GM12878 (cell line): ENCODE measurements at regions not wholly inside any gene's neighbourhood (a gene's known extent, or its start where the extent isn't known, plus 50 kb on each side); places are given as distances from the start of the nearest gene placed in this dataset.

Source experiments
- ATAC-seq: fragments of 200-7000 bp; cut with Tn5 transposase; 3 replicates; pipeline ENCODE4 v1.9.1; 2020; ENCODE audit warnings: mild to moderate bottlenecking, moderate library complexity
- BruUV-seq: library from RNA; stranded (reverse); fragments of 400-500 nt; replicated peaks from 2 replicates; lab custom pipeline; 2021; lab: Mats Ljungman, UMichigan
- CTCF ChIA-PET: fragments of 300-600 bp; sonication (Branson Sonifier 250); formaldehyde crosslinking; extraction: SDS; loops from one replicate; lab custom pipeline; 2021; ENCODE audit warnings: inconsistent platforms; lab: Yijun Ruan, JAX
- POLR2A ChIA-PET: fragments of 350-600 bp; formaldehyde crosslinking; extraction: SDS; loops from one replicate; lab custom pipeline; 2021; ENCODE audit warnings: inconsistent platforms; lab: Charles Lee
- RAD21 ChIA-PET: fragments of 300-600 bp; sonication (Branson Sonifier 250); formaldehyde crosslinking; loops from one replicate; lab custom pipeline; 2023; ENCODE audit warnings: antibody characterized with exemption; ENCODE audit not compliant: unreplicated experiment; lab: Charles Lee
- SMC1A ChIA-PET: fragments of 300-600 bp; sonication (Branson Sonifier 250); formaldehyde crosslinking; loops from one replicate; lab custom pipeline; 2023; ENCODE audit not compliant: unreplicated experiment, uncharacterized antibody; lab: Charles Lee
- DNase-seq: peaks from one replicate; pipeline ENCODE4 v3.0.0-alpha.2; 2011; ENCODE audit warnings: low read depth, low spot score
- FAIRE-seq: peaks from 3 replicates; lab custom pipeline; 2011; peaks lifted over from hg19 to GRCh38; lab: Jason Lieb, UNC
- H2AFZ ChIP-seq: 2 replicates; pipeline ENCODE4 v1.6.0; 2011; ENCODE audit warnings: low read depth, low read length, control low read depth; ENCODE audit not compliant: control insufficient read depth
- H3K27ac ChIP-seq: 2 replicates; pipeline ENCODE4 v1.5.1; 2011; ENCODE audit warnings: control low read depth; ENCODE audit not compliant: control insufficient read depth, insufficient read depth
- H3K27me3 ChIP-seq, 2 experiments: replicated peaks in 1 of 2; 2 replicates each; pipeline versions ENCODE4 v1.6.0 to v1.6.1; 2011; ENCODE audit warnings: low read length in 1 of 2; ENCODE audit not compliant: control insufficient read depth in 2 of 2, insufficient read depth in 2 of 2
- H3K36me3 ChIP-seq, 2 experiments: 2 replicates each; pipeline ENCODE4 v1.5.1; 2011; ENCODE audit warnings: low read length in 1 of 2; ENCODE audit not compliant: control insufficient read depth in 2 of 2, insufficient read depth in 2 of 2
- H3K4me1 ChIP-seq: 2 replicates; pipeline ENCODE4 v1.6.1; 2011; ENCODE audit warnings: mild to moderate bottlenecking, low read length, moderate library complexity, mixed read lengths; ENCODE audit not compliant: control insufficient read depth, insufficient read depth
- H3K4me2 ChIP-seq: 2 replicates; pipeline ENCODE4 v1.6.0; 2011; ENCODE audit warnings: control low read depth; ENCODE audit not compliant: control insufficient read depth, insufficient read depth
- H3K4me3 ChIP-seq: fragments of 200-600 bp; sonication (generic); 2 replicates; pipeline ENCODE4 v1.5.1; 2016
- H3K79me2 ChIP-seq: 2 replicates; pipeline ENCODE4 v1.6.0; 2011; ENCODE audit warnings: low read length; ENCODE audit not compliant: control insufficient read depth, insufficient read depth
- H3K9ac ChIP-seq: 2 replicates; pipeline ENCODE4 v1.8.0; 2011; ENCODE audit warnings: low read length, control low read depth, mixed read lengths; ENCODE audit not compliant: control insufficient read depth, insufficient read depth
- H3K9me3 ChIP-seq: replicated peaks from 3 replicates; pipeline ENCODE4 v1.5.1; 2011; ENCODE audit warnings: mild to moderate bottlenecking, low read length; ENCODE audit not compliant: control insufficient read depth, insufficient read depth
- H4K20me1 ChIP-seq: 2 replicates; pipeline ENCODE4 v1.6.0; 2011; ENCODE audit not compliant: control insufficient read depth, insufficient read depth
- CBFB ChIP-seq: IDR thresholded peaks from 2 replicates; pipeline ENCODE4 v1.6.1; 2016; ENCODE audit warnings: antibody characterized with exemption, low read depth
- EED ChIP-seq: sonication (generic); IDR thresholded peaks from 2 replicates; pipeline ENCODE4 v1.6.1; 2016; ENCODE audit warnings: antibody characterized with exemption, low read depth
- IKZF2 ChIP-seq, 2 experiments: fragments of 450-650 bp; IDR thresholded peaks; 2 replicates each; pipeline ENCODE4 v1.6.1; 2017; ENCODE audit warnings: mild to moderate bottlenecking in 2 of 2, moderate library complexity in 2 of 2
- NR2C2 ChIP-seq: IDR thresholded peaks from 2 replicates; pipeline ENCODE4 v1.6.1; 2011; ENCODE audit warnings: borderline replicate concordance, low read depth; ENCODE audit not compliant: control insufficient read depth, insufficient read length
- SMAD1 ChIP-seq: fragments of 450-650 bp; IDR thresholded peaks from 2 replicates; pipeline ENCODE4 v1.6.1; 2018; ENCODE audit warnings: mild to moderate bottlenecking, low read depth; ENCODE audit not compliant: partially characterized antibody
- SPI1 ChIP-seq: IDR thresholded peaks from 2 replicates; pipeline ENCODE4 v1.6.1; 2011; ENCODE audit warnings: low read depth, mild to moderate bottlenecking, low read length, moderate library complexity, borderline replicate concordance; ENCODE audit not compliant: insufficient read depth
- TCF12 ChIP-seq: IDR thresholded peaks from 2 replicates; pipeline ENCODE4 v1.6.1; 2011; ENCODE audit warnings: low read depth, mild to moderate bottlenecking, low read length
- ZBED1 ChIP-seq: IDR thresholded peaks from 2 replicates; pipeline ENCODE4 v1.6.1; 2016; ENCODE audit warnings: borderline replicate concordance
- WGBS: methylation state at CpG from one replicate; pipeline ENCODE4 v1.1.6; 2016; ENCODE audit warnings: low lambda C conversion rate; ENCODE audit not compliant: insufficient replicate concordance, insufficient coverage; ENCODE audit errors: missing lambda C conversion rate; 5-methylcytosine and 5-hydroxymethylcytosine counted together
- in situ Hi-C: fragments of 300-500 bp; cut with MboI; formaldehyde crosslinking; loops from 9 replicates; pipeline ENCODE4 v1.14.3; 2018; ENCODE audit warnings: mixed read lengths
- intact Hi-C: fragments of 100-400 bp; cut with micrococcal nuclease; formaldehyde crosslinking; loops from one replicate; pipeline ENCODE4 v1.14.2; 2022; ENCODE audit not compliant: unreplicated experiment
- TF ChIP-seq, protein P1 (sequence below): IDR thresholded peaks from 2 replicates; pipeline ENCODE4 v1.6.1; 2011; ENCODE audit warnings: mild to moderate bottlenecking, low read depth, low read length, moderate library complexity; ENCODE audit not compliant: insufficient replicate concordance

DNA sequence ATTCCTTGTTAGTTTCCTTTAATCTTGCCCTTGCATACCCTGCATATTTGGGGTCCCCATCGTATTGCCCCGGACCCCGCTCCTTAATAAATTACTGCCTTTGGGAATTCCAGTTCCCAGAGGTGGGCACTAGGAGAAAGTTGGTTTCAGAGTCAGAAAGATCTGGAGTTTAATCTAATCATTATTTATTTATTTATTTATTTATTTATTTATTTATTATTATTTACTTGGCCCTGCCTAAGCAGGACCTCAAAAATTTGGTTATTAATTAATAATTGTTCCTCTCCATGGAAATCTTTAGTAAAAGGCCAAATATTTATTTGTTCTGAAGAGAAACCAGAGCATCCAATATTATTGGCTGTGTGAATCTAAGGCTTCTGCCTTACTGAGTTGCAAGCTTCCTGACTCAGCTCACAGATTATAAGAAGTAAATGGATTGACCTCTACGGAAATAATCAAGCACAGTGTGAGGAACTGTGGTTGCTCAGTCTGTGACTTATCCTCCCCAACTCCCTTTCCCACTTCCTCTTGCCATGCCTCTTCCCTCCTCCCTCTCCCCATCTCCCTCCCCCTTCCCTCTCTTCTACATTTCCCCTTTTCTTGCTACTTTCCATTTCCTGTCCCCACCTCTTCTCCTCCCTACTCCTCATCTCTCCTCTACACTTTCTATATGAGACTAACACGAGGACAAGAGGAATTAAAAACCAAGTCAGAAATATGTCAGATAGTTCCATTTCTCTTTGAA, 61.5 kb upstream of the AP1S2 start:
- no peak overlapping the region for H3K4me3 ChIP-seq
- ChIA-PET POLR2A (no interaction called here), CTCF (no interaction called here), SMC1A (no interaction called here), RAD21 (interaction anchor here (1.0 kb wide), 1 partner anchor 67 kb away, joined by 3 read pairs; no protein-coding TSS in a partner anchor)
- no peaks in the 10 kb centered on the region for H3K36me3 ChIP-seq
- H3K9ac ChIP-seq, result no peak overlapping the region
- 47% methylated on average over 5 of the region's 5 CpGs for WGBS
- DNase-seq (no peak), FAIRE-seq (no peak), ATAC-seq (no peak)
- intact Hi-C loops (no loop called here), in situ Hi-C loops (no loop called here)
- no peaks in the 10 kb centered on the region for H3K27me3 ChIP-seq
- H3K9me3 ChIP-seq, result no peaks in the 10 kb centered on the region; the same call in 2 of the 3 replicates
- no peaks in the 10 kb centered on the region for H3K79me2 ChIP-seq
- no peak overlapping the region for H3K4me2 ChIP-seq
- H4K20me1 ChIP-seq, result no peaks in the 10 kb centered on the region
- no peaks in the 10 kb centered on the region for H3K4me1 ChIP-seq
- H3K27ac ChIP-seq, result no peak overlapping the region
- H2AFZ ChIP-seq, result no peak overlapping the region
- peak; percentile 45; the same call in 1 of the 2 replicates for TF ChIP-seq SPI1
- no peak for TF ChIP-seq ZBED1
- TF ChIP-seq CBFB, result no peak
- TF ChIP-seq EED, result peak; percentile 16; the same call in 1 of the 2 replicates
- TF ChIP-seq NR2C2, result no peak
- no peak for TF ChIP-seq SMAD1
- TF ChIP-seq IKZF2 (IDR thresholded peaks at IDR 0.05), result 0 out of 4 replicates have a peak, but pooled peaks of 1 of the 2 experiments have one; percentile 8
- TF ChIP-seq TCF12, result no peak
- TF ChIP-seq, protein P1, sequence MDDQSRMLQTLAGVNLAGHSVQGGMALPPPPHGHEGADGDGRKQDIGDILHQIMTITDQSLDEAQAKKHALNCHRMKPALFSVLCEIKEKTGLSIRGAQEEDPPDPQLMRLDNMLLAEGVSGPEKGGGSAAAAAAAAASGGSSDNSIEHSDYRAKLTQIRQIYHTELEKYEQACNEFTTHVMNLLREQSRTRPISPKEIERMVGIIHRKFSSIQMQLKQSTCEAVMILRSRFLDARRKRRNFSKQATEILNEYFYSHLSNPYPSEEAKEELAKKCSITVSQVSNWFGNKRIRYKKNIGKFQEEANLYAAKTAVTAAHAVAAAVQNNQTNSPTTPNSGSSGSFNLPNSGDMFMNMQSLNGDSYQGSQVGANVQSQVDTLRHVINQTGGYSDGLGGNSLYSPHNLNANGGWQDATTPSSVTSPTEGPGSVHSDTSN, result no peak
- no TSS peak for BruUV-seq
